HG03139 (cell line): ENCODE measurements at regions not wholly inside any gene's neighbourhood (a gene's known extent, or its start where the extent isn't known, plus 50 kb on each side); places are given as distances from the start of the nearest gene placed in this dataset.
"Not testable (repeated sequence)": the region's sequence is repeated elsewhere in the genome, so short reads cannot be mapped to it uniquely, and the experiment has no call there.

Experiments
- ATAC-seq: cut with Tn5 transposase; IDR thresholded peaks from one replicate; pipeline ENCODE4 v1.9.1; 2021; ENCODE audit not compliant: unreplicated experiment

DNA sequence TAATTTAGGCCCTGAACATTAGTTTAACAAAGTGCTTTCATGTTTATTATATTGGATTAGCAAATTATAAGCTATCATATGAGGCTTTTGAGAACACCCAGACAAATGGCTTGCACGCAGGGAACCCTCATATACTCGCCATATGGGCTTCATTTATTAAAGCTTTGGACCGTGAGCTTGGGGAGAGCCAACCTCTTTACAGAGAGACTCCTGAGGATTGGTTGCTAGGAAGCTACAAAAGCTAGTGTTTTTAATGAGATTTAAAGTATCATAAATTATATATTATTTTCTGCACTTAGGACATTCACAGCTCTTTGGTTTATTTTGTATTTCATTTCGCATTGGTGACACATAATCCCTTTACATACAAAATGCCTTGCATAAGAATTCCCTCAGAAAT, 193.8 kb upstream of the TOX3 start:
- no peak for ATAC-seq

DNA sequence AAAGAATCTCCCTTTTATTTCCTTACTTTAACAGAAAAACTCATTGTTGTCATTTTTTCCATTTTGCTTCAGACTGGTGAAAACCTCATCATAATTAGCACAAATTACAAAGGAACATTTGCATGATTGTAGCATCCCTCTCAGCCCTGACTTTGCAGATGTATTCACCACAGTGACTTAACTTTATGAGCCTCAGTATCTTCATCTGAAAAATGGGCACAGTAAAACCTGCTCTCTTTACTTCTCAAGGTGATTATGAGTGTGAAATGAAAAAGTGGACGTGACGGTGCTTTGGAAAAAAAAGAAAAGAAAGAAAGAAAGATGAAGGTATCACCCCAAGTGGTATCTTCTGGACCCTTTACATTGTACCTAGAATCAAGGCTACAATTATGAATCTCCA, 193.4 kb upstream of the TOX3 start:
- ATAC-seq, result no peak

DNA sequence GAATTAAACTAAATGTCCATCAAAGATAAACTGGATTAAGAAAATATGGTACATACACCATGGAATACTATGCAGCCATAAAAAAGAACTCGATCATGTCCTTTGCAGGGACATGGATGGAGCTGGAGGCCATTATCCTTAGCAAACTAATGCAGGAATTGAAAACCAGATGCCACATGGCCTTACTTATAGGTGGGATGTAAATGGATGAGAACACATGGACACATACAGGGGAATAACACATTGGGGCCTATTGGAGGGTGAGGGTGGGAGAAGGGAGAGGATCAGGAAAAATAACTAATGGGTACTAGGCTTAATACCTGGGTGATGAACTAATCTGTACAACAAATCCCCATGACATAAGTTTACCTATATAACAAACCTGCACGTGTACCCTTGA, 192.0 kb upstream of the TOX3 start:
- ATAC-seq, result not testable (repeated sequence)

DNA sequence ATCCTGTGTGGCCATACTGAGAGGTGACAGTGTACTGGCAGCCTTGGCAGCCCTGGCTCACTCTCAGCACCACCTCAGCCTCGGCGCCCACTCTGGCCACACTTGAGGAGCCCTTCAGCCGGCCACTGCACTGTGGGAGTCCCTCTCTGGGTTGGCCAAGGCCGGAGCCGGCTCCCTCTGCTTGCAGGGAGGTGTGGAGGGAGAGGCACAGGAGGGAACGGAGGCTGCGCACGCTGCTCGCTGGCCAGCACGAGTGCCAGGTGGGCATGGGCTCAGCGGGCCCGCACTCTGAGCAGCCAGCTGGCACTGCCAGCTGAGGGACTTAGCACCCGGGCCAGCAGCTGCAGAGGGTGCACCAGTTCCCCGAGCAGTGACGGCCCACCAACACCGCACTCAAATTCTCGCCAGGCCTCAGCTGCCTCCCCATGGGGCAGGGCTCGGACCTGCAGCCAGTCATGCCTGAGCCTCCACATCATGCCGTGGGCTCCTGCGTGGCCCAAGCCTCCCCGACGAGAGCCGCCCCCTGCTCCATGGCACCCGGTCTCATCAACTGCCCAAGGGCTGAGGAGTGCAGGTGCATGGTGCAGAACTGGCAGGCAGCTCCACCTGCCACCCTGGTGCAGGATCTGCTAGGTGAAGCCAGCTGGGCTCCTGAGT, 184.4 kb upstream of the TOX3 start:
- no peak for ATAC-seq

DNA sequence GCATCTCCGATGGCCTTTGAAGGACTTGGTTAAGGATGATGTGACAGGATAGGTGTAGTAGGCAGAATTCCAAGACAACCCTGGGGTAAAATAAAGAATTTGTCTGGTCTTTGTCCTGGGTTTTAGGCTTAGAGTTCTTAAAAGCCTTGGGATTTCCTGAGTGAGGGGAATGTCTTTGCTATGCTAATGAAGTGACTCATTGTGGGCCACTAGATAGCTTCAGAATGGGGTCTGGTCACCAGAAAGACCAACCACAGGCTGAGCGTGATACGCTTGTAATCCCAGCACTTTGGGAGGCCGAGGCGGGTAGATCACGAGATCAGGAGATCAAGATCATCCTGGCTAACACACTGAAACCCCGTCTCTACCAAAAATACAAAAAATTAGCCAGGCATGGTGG, 182.8 kb upstream of the TOX3 start:
- ATAC-seq, result no peak

DNA sequence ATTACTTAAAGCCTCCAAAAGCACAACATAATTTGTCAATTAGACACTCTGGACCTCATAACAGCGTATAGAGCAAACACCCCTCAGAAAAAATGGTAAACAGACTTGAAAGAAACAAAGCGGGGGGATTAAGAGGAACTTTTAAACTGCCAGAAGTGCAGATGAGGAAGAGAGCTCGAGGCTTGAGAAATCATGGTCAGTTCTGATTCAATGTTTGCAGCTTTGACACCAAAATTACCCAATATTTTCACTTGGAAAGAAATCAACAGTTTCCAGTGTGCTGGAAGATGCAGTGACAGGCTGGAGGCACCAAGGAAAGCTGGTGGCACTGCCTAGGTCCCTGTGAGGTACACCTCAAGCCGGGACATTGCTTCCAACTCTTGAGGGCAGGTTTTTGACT, 180.9 kb upstream of the TOX3 start:
- ATAC-seq, result no peak

DNA sequence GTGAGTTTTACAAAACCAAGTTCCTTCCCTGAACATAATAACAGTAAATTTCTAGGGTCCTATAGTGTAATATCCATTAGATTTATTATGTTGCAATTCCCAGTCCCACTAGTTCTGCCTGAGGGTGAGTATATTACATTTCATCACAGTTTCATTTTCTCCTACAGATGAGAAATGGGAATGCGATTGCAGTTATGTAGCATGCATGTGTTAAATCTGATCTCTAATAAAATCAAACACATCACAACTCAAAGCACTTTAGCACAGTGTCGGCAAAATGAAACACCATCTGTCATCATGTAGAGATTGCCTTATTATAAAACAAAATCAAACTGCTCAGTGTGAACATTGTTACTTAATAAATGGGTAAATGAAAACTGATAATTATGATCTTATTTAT, 180.5 kb upstream of the TOX3 start:
- ATAC-seq, result no peak

DNA sequence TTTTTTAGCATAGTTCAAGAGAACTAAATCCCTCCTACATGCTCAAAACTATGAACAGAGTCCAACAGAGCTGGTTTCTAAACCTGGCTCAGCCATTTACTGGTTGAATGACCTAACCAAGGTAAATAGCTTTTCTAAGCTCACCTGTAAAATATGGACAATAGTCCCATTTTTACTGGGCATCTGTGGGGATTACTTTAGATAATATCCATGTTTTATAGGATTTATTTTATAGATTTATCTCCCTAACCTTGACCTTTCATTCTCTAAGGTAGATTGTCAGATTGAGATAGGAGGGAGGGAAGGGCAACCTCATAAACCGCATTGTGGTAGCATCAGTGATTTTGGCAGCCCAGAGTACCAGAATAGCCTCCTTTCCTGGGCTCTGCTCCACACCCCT, 178.5 kb upstream of the TOX3 start:
- no peak for ATAC-seq

DNA sequence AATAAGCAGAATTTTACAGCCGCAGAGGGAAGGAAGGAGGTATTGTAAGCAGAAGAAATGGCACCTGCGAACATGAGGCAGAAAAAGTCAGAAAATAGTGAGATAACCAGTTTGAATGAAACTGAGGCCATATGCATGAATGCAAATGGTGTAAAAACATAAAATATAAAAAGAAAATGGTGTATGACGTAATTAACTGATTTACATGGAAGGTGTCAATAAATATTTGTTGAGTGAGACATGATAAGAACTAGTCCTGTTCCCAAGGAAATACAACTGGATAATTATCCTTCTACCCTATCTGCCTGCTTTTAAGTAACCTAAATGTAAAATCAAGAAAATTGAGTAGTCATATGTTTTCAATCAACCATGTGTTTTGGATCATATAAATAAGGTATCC, 178.1 kb upstream of the TOX3 start:
- no peak for ATAC-seq

DNA sequence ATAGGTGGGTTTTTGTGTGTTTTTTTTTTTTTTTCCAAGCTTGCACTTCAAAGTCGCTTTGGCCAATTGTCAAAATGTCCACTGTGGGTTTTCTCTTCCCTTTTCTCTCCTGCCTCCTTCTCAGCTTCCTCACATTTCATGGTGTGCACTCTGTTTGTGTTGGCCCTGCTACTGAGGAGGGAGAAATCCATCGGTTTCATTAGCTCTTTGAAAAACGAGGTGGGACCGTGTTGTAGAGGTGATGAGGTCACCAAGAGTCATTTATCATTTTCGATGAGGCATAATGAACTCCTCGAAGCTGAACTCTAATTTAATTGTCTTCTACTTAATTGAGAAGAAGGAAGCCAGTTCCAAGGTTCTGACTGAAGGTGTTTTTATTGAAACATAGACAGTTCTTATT, 174.4 kb upstream of the TOX3 start:
- no peak for ATAC-seq

DNA sequence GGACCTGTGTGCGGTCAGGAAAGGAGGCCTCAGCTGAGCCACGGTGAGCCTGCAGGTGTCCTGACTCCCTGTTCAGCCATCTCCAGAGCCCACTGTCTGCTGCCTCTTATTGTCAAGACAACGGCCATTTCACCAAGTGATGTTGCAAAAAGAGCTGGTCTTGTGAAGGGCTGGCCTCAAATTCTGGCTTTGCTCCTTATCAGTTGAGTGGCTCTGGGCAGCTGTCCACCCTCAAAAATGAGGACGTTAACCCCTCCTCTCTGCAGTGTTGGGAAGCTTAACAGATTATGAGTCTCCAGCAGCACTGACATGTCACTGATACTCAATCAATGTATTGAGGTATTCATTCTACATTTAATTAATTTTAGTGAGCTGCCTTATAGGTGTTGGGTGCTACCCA, 171.1 kb upstream of the TOX3 start:
- ATAC-seq, result no peak

DNA sequence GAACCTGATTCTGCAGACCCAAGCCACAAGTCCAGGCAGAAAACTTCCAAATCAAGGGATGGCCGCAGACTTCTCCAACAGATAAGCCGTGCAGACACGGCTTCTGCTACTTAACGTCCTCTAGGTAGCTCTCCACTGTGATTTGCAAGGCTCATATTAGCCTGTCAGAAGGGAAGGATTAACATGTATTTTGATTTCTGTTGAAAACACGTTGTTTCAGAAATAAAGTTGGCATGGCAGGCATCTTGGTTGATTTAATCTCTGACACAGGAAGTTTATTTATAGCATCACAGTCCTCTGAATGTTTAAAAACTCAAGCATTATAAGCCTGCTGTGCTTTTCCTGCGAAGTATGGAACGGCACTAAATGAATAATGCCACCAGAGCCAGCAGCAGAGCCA, 166.8 kb upstream of the TOX3 start:
- ATAC-seq, result no peak

DNA sequence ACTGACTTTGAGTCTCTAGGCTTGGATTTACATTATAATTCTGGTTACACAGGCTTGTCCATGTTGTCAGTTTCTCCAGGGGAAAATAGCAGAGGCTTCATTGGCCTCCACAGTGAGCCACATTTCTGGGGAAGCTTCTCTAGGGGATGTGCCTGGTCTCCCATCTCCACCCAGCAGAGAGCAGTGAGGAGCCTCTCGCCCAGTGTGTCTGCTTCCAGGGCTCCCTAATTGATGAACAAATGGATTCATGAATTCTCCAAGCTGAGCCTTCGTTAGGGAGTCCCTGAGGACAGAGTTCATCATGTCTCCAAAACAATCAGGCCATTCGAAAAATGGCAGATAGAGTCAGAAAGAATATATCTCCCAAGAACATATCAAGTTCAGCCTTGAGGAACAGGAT, 162.4 kb upstream of the TOX3 start:
- ATAC-seq, result no peak

DNA sequence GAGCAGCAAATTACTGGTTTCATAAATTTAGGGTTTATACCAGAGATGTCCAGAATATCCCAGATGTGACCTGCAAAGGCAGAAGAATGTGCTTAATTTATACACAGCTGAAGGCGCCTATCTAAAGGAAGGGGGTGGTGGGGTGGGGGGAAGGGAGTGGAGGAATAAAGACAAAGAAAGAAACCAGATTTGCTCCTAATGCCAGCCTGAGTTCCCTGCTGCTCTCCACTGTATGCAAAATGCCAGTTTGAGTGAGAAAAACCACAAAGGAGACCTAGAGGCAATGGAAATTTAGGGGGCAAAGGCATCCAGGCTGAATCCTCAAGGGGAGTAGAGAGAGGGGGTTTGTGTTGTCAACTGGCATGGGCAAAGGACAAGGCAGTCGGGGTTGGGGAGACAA, 161.5 kb upstream of the TOX3 start:
- ATAC-seq, result no peak

DNA sequence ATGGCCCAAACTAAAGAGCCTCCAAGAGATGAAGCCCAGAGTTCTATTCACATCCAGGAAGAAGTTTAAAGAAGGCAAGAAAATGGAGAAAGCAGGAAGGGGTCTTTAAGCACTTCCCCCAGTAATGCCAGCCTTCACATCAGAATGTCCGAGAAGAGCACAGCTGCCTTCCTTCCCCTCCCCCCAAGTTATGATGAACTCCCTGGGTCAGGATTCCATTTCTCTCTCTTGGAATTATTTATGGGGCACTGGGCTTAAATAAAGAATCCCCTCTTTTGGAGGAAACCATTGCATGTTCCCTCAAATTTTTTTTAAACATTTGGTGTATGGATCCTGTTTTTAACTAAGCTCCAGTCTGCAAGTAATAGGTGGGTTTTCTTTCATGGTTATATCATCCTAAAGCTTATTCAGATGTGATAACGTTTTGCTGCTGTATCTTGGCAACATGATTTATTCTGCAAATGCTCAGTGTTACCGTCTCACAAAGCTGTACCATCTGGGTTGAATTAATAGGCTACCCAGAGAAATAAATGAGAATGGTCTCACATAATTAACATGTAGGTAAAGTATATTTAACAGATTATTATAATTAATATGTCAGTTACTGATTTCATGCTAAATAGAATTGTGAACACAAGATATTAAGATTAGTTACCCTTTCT, 160.9 kb upstream of the TOX3 start:
- no peak for ATAC-seq

DNA sequence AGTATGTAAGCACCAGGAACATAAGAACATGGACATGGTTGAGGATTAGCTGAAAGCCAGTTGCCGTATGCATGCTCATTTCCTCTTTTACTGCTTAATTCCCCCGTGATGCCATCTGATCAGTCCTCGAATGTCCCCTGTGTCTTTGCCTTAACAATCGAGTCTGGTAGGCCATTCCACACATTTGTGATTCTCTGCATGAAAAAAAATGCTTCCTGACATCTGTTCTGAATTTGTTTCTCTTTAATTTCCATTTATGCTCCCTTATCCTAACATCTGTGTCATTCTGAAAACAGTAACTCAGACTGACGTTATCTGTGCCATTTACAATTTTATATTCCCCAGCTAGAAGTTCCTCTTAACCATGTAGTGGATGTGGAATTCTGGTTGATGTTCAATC, 158.2 kb upstream of the TOX3 start:
- ATAC-seq, result no peak

DNA sequence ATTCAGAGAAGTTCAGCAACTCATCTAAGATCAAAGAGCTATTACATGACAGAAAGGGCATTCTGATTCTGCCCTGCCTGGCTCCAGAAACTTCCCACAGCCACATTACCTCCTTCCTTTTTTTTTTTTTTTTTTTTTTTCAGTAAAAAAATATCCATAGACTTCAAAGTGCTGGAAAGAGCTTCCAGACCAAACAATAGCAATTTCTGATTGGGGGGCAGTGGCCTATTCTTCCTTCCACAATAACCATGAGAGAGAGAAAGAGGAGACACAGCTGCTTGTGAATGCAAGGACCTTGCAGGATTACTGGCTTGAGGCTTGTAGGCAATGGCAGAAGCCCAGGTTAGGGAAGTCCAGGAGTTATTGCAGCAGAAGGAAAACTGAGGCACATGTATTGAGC, 151.0 kb upstream of the TOX3 start:
- ATAC-seq, result no peak

DNA sequence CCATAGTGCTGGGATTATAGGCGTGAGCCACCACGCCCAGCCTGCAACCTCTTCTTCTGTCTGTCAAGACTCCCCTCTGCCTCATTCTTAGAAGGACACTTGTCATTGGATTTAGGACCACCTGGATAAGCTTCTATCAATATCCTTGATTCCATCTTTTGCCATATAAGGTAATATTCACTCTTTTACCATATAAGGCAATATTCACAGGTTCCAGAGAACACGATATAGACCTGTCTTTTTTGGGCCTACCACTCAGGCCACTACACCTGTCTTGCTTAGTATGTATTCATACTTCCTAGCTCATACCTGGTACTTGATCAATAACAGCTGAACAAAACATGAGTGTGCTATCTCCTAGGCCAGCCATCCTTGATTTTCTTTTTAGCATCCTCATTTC, 149.2 kb upstream of the TOX3 start:
- ATAC-seq, result no peak

DNA sequence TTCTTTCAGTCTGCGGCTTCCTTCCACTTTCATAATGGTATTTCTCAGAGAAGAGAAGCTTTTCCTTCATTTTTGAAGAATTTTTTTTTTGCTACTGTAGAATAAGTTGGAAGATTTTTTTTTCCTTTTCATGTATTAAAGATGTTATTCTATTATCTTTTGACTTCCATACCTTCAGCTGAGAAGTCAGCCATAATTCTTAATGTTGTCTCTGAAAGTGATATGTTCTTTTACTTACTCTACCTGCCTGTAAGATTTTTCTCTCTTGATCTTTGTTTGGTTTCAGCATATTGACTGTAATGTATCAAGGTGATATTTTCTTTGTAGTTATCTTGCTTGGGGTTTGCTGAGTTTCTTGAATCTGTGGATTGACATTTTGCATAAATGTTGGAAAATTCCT, 143.5 kb upstream of the TOX3 start:
- ATAC-seq, result no peak

DNA sequence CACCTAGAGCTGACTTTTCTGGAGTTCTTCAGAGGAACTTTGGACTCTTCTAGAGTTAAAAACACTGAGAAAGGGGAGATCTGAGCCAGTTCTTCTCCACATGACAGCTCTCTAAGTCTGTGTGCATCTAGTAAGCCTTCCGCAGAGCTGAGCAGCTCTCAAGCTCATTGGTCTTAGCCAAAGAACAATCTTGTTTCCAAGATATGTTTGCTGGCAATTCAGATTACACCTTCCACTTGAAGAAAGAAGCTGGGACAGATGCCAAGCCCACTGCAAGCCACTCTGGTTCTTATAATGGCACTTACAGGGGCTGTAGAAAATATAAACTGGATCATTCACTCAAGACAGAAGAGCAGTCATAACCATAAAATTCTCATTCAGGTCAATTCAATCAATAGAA, 134.1 kb upstream of the TOX3 start:
- no peak for ATAC-seq

DNA sequence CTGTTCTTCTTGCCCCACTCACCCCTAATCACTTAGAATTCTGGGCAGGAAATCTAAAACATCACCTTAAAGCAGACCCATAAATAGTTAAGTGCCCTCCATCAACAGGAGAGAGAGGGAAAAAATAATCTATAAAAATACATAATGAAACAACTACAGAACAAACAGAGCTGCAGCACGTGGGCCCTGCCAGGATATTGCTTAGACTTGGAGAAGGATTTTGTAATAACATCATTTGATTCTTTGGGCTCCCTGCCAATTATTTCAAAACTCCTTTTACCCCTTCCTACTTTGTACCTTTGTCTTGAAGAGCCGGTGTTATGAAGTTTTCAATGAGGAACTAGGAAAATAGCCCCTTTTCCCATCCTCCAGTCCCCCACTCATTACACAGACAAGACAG, 130.6 kb upstream of the TOX3 start:
- ATAC-seq, result no peak

DNA sequence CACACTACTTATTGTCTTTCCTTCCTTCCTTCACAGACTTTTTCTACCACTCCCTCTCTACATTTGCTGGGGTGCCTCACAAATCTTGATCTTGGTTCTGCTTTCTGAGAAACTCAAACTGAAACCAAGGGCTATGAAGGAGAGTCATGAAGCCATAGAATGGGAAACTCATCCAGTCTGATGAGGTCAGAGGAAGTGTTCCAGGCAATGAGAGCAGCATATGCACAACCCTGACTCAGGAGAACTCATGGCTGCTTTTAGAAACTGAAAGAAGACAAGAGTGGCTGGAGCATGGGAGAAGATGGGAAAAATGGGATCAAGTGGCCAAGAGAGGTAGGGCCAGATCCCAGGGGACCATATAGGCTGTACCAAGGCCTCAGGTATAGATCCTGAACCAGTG, 130.0 kb upstream of the TOX3 start:
- no peak for ATAC-seq

DNA sequence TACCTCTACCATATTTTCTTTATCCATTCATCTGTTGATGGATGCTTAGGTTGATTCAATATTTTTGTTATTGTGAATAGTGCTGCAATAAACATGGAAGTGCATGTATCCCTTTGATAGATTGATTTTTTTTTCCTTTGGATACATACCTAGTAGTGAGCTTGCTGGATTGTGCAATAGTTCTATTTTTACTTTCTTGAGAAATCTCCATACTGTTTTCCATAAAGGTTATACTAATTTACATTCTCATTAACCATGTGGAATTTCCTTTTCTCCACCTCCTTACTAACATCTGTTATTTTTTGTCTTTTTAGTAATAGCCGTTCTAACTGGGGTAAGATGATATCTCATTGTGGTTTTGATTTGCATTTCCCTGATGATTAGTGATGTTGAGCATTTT, 124.6 kb upstream of the TOX3 start:
- ATAC-seq, result no peak
